ENCODE measurements at regions not wholly inside any gene's neighbourhood (a gene's known extent, or its start where the extent isn't known, plus 50 kb on each side); places are given as distances from the start of the nearest gene placed in this dataset.
"Not testable (repeated sequence)": the region's sequence is repeated elsewhere in the genome, so short reads cannot be mapped to it uniquely, and the experiment has no call there.

GRCh38 chr6:106797186-106797585 is 167.8 kb downstream of the QRSL1 start:
- DNase-seq, result no peak

GRCh38 chr6:106796781-106797180 is 167.4 kb downstream of the QRSL1 start:
- no peak for DNase-seq

- DNase-seq, result no peak
Observed at GRCh38 chr6:106794129-106794528, 164.8 kb downstream of the QRSL1 start.

GRCh38 chr6:106792536-106793236 is 163.3 kb downstream of the QRSL1 start:
- no peak for DNase-seq

- no peak for DNase-seq
Observed at GRCh38 chr6:106790935-106791334, 161.6 kb downstream of the QRSL1 start.

GRCh38 chr6:106790149-106790770 is 160.9 kb downstream of the QRSL1 start:
- DNase-seq, result no peak

- DNase-seq, result no peak
Observed at GRCh38 chr6:106789428-106790148, 160.2 kb downstream of the QRSL1 start.

- no peak for DNase-seq
Observed at GRCh38 chr6:106788761-106789160, 159.4 kb downstream of the QRSL1 start.

- no peak for DNase-seq
Observed at GRCh38 chr6:106787327-106788196, 158.2 kb downstream of the QRSL1 start.

- no peak for DNase-seq
Observed at GRCh38 chr6:106785298-106785697, 155.9 kb downstream of the QRSL1 start.

GRCh38 chr6:106783640-106784566 is 154.5 kb downstream of the QRSL1 start:
- DNase-seq, result no peak

- no peak for DNase-seq
Observed at GRCh38 chr6:106782536-106783285, 153.3 kb downstream of the QRSL1 start.

GRCh38 chr6:106779552-106779951 is 150.2 kb downstream of the QRSL1 start:
- not testable (repeated sequence) for DNase-seq

- DNase-seq, result no peak
Observed at GRCh38 chr6:106778943-106779342, 149.6 kb downstream of the QRSL1 start.

GRCh38 chr6:106773996-106774629 is 144.7 kb downstream of the QRSL1 start:
- no peak for DNase-seq

- no peak for DNase-seq
Observed at GRCh38 chr6:106773522-106773921, 144.1 kb downstream of the QRSL1 start.

- DNase-seq, result no peak
Observed at GRCh38 chr6:106772270-106773142, 143.1 kb downstream of the QRSL1 start.

GRCh38 chr6:106771822-106772221 is 142.4 kb downstream of the QRSL1 start:
- no peak for DNase-seq

- DNase-seq, result no peak
Observed at GRCh38 chr6:106770663-106771062, 141.3 kb downstream of the QRSL1 start.

GRCh38 chr6:106770081-106770480 is 140.7 kb downstream of the QRSL1 start:
- DNase-seq, result no peak

Data from activated CD4-positive, alpha-beta T cell treated with anti-CD3 and anti-CD28 coated beads, Interleukin-2, amount 50 U/mL, for 16 hours (primary cell).